ENCODE measurements at regions not wholly inside any gene's neighbourhood (a gene's known extent, or its start where the extent isn't known, plus 50 kb on each side); places are given as distances from the start of the nearest gene placed in this dataset.
"Not testable (repeated sequence)": the region's sequence is repeated elsewhere in the genome, so short reads cannot be mapped to it uniquely, and the experiment has no call there.

DNA sequence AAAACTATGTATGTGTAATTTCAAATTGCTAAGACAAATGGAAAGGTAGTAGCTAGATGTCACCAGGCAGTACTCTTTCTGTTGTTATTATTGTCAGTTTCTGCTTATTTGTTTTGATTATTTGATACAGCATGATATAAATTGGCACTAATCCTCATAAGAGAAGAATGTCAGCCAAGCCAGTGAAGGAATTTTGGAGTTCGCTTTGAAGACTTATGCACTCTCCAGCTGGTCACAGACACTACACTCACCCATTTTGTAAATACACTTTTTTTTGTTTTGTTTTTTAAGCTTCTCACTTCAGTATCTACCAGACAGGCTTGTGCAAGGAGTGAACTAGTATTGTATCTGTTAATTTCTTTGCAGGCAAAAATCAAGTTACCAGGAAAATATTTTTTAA lies 180.2 kb upstream of the TTC14 start:
- DNase-seq: no peak

DNA sequence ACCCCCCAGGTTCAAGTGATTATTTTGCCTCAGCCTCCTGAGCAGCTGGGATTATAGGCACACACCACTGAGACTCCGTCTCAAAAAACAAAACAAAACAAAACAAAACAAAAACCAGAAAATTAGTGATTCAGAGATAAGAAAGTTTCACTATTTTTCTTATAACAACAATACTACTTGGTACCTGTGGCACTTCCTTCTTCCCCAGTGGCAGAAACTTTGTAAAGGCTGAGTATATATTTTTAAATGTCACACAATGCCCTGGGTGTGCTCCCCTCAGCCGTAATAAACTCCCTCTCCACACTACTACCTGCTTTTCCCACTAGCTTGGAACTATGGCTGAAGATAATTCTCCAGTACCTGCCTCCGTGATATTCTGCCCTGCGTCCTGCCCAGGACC lies 177.7 kb upstream of the TTC14 start:
- DNase-seq: not testable (repeated sequence)

DNA sequence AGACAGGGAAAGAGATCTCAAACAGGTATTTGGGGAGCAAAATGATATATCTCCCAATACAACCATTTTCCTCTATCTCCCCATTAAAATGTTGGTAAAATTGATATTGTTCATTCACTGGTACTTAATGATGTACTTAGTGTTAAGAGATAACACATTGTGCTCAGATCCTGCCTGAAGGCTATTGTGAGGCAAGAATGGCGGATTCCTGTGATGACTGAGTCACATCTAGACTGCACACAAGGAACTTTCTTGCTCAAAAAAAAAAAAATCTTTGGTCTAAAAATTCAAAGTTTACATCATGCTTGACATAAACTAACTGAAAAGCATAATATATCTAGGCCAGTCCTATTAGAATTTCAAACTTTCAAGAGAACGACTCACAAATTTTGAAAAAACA lies 171.1 kb upstream of the TTC14 start:
- DNase-seq: no peak

DNA sequence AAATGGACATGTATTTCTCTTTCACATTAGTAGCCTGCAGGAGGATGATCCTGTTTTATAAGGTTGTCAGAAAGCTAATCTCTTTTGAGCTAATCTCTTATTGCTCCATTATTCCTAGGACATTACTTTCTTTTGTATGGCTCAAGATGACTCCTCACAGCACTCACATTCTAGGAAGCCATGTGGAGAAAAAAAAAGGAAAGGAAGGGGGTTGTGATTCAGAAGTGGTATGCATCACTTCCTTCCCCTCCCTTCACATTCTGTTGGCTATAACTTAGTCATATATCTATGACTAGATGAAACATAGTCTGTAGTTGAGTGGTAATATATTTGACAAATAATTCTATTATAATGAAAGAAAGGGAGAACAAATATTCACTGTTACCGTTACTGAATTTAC lies 168.8 kb upstream of the TTC14 start:
- DNase-seq: no peak

DNA sequence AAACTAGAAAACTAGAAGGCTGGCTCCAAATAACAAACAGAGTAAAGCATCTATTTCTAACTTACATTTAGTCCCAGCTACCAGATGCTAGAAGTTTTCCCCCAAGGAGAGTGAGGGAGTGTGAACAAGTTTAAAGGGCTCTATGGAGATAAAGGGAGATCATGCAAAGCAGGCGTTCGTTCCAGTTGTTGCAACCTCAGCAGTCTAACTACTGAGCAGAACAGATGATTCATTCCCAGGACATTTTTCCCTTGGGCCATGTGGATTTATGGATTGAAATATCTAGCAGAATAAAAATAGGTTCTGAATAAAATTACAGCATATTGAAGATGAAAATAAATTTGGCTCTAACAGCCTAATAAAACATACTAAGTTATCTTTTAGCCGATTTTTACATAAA lies 154.8 kb upstream of the TTC14 start:
- no peak for DNase-seq

DNA sequence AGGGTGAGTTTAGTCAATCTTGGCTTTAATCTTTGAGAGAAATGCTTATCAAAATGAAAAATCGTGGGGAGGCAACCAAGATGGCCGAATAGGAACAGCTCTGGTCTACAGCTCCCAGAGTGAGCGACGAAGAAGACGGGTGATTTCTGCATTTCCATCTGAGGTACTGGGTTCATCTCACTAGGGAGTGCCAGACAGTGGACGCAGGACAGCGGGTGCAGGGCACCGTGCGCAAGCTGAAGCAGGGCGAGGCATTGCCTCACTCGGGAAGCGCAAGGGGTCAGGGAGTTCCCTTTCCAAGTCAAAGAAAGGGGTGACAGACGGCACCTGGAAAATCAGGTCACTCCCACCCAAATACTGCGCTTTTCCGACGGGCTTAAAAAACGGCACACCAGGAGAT lies 153.6 kb upstream of the TTC14 start:
- DNase-seq: not testable (repeated sequence)

DNA sequence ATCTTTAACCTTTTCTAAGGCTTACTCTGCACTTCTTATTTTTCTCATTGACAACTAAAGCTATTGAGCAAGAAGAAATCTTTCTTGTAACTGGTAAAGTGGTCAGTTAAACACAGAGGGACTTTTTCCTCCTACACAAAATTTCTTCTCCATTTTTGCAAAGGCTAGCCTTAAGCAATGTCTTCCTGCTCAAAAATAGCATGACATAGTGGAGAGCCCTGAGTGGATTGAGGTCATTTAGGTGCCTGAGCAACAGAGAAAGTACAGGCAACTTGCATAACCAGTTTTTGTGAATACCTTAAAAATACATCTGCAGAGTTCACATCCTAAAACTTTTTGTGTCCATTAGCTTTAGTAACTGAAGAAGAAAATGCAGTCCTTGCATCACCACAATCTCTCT lies 144.7 kb upstream of the TTC14 start:
- no peak for DNase-seq

DNA sequence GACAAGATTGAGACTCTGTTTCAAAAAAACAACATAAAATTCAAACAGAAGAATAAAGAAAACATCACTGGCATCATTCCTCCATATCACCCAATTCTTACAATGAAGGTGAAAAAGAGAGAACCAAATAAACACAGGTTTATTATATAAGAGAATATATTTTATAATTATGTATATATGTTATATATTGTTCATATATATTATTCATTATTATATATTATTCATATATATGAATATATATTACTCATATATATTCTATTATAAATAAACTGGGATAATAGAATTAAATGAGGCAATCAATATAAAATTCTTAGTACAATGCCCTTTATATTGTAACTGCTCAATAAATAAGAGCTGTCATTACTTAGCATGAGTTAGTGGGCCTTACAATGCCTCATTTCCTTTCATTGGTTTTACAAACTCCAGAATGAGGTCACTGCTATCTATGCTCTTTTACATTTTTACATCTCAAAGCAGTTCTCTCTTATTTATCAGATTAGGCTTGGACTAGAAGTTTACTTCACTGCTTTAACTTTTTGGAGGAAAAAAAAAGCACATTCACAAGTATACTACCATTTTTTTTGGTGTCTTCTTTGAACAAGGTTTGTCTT lies 135.5 kb upstream of the TTC14 start:
- no peak for DNase-seq

DNA sequence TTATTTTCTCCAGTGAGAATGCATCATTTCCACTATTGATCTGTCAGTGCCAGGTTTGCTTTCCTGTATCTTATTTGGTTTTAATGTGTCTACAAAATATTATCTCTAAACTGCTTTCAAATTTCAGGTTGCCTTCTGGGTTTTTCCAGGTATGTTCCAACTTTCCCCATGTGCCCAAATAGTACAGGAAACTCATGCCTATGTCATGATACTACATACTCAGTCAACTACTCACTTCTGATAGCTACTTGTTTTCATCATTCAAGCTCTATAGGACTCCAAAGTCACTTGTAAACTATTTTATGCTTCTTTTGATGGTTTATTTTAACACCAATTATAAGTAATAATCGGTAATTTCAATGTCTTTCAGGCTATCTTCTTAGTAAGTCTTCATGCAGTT lies 134.8 kb upstream of the TTC14 start:
- DNase-seq: no peak

DNA sequence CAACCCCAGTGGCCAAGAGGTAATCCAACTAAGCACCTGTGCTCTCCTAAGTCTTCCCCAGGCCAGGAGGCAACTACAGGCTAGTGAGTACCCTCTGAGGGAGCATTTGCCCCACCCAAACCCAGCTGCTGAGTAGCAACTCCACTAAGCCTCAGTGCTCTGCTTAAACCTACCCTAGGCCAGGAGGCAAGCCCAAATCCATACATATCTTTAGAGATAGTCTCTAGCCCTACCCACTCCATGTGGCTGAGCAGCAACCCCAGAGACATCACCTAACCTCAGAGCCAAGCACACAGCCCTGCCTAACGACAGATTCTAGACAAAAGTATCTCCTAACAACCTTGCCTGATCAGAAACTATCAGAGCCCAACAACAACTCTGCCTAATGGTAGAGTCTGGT lies 132.8 kb upstream of the TTC14 start:
- no peak for DNase-seq

DNA sequence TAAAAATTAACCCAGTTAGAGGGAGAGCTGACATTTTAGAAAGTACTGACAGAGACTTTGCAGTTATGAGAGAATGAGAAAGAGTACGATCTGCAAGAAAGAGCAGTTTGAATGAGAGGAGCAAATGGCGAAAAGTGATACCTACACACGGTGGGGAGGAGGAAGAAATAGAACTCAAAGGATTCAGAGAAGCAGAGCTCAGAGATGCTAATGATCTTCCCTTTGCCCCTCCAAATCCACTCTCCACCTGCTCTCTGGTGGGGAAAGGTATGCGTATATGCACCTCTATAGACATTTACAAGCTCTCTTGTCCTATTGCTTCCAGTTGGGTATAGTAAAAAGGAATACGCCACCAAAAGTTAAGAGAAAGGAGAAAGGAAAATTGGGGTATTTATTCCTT lies 123.3 kb upstream of the TTC14 start:
- no peak for DNase-seq

DNA sequence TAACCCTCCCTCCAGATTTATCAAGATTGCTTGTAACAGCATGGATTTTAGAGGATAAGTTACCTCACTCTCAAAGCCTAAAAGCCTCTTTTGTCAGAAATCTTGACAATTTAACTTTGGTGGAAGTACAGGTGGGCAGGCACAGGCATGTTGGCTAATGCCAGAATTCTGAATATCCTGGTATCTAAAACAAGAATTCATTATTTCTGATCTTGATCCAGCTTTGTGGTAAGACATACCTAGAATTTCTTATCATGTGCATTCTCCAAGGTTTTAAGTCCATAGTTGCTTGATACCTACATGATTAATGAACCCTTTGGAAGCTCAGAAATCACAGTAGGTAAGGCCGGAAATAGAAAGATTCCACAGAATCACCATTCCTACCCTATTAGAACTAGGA lies 109.9 kb upstream of the TTC14 start:
- no peak for DNase-seq

DNA sequence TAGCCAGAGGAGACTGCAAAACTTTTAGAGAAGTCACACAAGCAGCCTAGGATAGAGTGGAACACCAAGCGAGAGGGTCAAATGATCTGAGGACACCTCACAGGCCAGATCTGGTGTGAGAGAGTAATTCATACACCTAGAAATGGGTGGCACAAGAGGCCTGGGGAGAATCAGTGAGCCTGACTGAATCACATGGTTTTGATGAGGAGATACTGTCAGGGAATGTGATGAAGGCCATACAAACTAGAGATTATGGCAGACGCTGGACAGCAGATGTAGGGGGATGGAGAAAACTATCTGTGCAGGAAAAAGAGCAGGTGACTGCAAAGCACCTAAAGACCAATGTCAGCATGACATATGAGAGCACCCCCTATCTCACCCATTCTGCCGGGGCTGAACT lies 105.0 kb upstream of the TTC14 start:
- no peak for DNase-seq

DNA sequence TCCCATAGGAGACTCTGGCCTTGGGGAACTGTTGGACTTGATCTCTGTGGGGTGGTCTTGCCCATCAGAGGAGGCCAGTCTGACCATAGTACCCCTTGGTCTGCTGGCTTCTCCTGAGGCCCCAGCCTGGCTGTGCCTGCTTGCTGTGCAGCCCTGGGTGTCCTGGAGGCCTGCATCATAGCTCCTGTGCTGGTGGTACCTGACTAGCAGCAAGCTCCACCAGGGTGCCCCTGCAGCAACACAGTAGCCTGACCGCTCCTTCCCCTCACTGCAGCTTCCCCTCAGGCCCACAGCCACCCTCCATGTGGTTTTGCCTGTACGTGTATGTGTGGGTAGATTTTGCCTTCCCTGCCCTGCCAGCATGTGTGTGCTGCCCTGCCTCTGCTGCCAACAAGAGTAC lies 85.6 kb upstream of the TTC14 start:
- no peak for DNase-seq

DNA sequence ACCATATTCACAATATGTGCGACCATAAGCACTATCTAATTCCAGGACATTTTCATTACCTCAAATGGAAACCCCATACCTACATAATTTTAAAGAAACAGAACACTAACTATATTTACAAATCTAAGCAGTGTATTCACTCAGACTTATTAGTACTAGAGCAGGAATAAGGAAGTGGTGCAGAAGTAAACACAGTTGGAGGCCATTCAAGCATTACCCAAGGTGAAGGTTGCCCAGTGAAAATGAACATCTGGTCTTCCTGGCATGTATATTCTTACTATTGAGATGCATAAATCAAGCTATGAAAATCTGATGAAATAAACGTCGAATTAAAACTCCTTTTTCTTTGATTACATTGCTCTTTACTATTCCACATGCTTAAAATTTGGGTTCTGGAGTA lies 78.9 kb upstream of the TTC14 start:
- no peak for DNase-seq

DNA sequence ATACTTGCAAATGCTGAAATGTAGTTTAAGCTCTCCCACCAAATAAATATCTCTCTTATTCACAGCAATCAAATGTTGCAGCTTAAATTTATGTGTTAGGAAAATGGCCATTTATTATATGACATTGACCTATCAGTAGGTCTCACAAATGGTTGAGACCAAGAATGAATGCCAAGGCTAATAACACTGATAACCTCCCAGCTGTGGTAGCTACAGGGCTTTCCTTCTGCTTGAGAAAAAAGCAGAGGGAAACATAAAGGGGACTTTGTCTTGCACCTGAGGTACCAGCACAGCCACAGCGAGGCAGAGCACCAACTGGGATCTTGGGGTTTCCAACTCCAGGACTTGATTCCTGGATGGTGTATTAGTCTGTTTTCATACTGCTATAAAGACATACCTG lies 73.1 kb upstream of the TTC14 start:
- DNase-seq: no peak

DNA sequence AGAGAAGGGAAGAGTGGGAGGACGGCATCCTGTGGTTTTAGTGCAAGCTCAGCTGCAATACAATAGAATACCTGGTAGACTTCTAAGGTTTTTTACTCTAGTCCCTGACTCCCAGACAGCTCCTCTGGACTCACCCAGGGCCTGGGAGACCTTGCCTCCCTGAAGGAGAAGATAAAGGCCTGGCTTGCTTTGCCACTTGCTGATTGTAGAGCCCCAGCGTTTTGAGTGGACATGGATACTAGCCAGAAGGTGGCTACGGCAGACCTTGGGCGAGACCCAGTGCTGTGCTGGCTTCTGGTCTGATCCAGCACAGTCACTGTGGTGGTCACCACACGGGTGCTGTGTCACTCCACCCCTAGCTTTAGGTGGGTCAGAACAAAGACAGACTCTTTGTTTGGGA lies 72.2 kb upstream of the TTC14 start:
- no peak for DNase-seq

DNA sequence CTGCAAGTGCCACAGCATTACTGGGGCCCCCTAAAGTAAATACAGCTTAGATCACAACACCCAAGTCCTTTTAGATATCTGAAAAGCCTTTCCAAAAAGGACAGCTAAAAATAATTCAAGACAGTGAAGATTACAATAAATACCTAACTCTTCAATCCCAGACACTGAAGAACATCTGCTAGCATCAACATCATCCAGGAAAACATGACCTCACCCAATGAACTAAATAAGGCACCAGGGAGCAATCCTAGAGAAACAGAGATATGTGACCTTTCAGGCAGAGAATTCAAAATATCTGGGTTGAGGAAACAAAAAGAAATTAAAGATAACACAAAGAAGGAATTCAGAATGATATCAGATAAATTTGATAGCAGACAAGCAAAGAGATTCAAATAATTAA lies 71.7 kb upstream of the TTC14 start:
- DNase-seq: no peak

DNA sequence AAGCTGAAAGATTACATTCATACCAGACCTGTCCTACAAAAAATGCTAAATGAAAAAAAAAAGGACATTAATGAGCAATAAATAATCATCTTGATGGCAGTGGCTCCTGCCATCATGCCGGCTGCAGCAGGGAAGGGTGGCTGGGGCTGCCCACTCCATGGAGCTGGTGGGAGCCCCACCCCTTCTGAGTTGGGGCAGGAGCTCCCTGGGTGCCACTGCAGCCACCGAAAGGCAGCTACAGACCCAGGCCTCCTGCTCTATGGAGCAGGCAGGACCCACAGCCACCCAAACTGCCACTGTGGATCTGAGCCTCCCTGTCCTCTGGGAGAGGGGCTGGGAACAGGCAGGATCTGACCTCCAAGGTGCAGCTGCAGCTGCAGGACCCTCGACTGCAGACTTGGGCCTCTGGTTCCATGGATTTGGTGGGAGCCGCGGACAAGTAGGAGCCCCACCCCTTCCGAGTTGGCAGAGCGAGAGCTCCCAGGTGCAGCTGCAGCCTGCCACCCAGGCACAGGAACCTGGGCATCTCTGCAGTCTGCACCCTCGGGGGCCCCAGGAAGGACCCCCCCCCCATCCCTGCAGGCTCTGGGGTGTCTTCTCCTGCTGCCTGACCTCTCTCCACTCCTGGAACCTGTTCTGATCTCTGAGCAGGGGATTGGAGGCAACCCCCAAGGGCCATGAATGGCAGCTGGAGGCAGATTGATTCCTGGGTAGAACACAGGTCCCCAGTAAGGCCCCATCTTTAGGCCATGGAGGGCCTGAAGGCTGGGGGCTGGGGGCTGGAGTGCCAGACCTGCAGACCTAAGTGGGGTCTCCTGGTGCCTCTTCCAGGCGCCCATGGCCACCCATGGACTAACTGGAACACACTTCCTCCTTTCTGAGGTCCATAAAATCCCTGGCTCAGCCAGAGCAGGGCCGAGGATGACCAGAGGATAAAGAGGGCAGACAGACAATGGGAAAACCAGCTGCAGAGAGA lies 70.4 kb upstream of the TTC14 start:
- DNase-seq: no peak

DNA sequence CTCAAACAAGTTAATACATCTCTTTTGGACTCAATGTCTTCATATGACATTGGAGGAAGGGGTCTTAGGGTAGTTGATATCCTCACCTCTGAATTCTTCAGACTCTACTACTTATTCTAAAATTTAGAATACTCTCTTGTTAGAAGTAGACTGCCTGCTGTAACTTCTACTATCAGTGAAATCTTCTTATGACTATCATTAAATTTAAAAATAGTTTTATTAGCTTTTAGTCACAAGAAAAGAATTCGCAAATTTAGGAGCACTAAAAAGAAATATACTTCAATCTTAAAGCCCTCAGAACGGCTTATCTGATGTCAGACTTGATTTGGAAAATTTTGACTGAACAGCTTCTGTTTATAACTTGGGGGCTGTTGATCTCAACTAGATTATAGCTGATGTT lies 67.1 kb upstream of the TTC14 start:
- no peak for DNase-seq

DNA sequence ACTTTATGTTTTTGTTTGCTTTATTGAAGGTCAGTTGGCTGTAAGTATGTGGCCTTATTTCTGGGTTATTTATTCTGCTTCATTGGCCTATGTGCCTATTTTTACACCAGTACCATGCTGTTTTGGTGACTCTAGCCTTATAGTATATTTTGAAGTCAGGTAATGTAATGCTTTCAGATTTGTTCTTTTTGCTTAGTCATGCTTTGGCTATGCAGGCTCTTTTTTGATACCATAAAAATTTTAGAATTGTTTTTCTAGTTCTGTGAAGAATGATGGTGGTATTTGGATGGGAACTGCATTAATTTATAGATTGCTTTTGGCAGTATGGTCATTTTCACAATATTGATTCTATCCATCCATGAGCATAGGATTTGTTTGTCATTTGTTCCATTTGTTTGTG lies 63.5 kb upstream of the TTC14 start:
- DNase-seq: no peak

DNA sequence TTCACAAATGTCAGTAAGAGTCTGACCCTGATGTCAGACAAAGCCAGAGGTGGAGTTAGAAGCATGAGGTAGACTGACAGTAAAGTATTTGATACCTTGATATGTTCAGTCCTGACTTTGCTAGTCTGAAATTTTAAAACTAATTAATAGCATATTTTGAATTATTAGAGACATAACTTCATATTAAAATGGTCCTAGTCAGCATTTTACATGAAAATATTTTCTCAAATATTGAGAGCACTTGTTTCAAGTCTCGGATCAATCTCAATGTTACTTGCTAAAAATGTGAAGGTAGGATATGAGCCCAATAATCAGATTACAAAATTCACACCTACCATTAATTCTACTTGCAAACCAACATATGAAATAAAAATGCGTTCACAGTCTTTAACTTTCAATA lies 58.1 kb upstream of the TTC14 start:
- DNase-seq: no peak

DNA sequence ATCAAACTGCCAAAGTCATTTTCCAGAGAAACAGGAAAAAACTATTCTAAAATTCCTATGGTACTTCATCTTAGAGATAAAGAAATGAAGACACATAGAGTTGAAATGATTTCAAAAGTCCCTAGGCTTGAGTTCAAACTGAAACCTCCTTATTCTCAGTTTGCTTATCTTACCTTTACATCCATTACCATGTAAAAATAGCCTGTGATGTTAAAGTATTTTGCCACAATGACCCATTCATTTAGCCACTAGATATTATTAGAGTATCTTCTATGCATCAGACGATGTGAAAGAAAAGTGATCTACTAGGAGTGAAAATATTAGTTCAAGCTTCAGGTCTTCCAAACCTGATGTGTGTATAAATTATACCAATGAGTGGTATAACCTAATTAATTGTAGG lies 55.1 kb upstream of the TTC14 start:
- DNase-seq: no peak

DNA sequence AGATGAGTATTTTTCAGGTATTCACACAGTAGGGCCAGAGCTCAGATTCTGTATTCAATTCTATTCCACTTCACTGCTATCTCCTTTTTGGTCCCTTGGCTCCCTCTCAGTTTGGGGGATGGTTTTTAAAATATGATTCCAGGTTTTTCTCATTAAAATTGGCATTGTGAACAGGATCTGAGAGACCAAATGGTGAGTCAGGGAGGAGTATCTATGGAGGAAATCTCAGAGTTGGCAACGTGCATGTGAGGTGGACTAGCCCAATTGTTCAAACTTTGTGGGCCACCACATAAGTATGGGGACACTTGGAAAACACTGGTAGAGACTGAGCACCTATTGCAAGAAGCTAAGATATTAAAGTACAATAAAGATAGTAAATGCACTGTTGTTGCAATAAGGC lies 53.9 kb upstream of the TTC14 start:
- no peak for DNase-seq

Measured in COR-L47 (cell line).